Astrocyte (in vitro differentiated cells and primary cell): ENCODE measurements at regions not wholly inside any gene's neighbourhood (a gene's known extent, or its start where the extent isn't known, plus 50 kb on each side); places are given as distances from the start of the nearest gene placed in this dataset.

Experiments
- DNase-seq: peaks from one replicate; pipeline ENCODE4 v3.0.0-alpha.2; 2010; ENCODE audit warnings: low read depth
- FAIRE-seq: peaks from 2 replicates; lab custom pipeline; 2011; peaks lifted over from hg19 to GRCh38; lab: Jason Lieb, UNC
- H2AFZ ChIP-seq: 2 replicates; pipeline ENCODE4 v1.6.0; 2012; ENCODE audit warnings: low read depth, low read length, inconsistent platforms
- H3K27ac ChIP-seq: 2 replicates; pipeline ENCODE4 v1.5.1; 2011; ENCODE audit warnings: low read depth, low read length, inconsistent platforms
- H3K27me3 ChIP-seq: 2 replicates; pipeline ENCODE4 v1.6.0; 2011; ENCODE audit warnings: low read length, inconsistent platforms; ENCODE audit not compliant: insufficient read depth
- H3K36me3 ChIP-seq: 2 replicates; pipeline ENCODE4 v1.5.1; 2011; ENCODE audit warnings: low read length, inconsistent platforms; ENCODE audit not compliant: insufficient read depth
- H3K4me1 ChIP-seq: 2 replicates; pipeline ENCODE4 v1.5.1; 2011; ENCODE audit warnings: low read length, inconsistent platforms; ENCODE audit not compliant: insufficient read depth
- H3K4me2 ChIP-seq: 2 replicates; pipeline ENCODE4 v1.6.0; 2012; ENCODE audit warnings: low read length, inconsistent platforms
- H3K4me3 ChIP-seq: 2 replicates; pipeline ENCODE4 v1.5.1; 2011; ENCODE audit warnings: low read depth, mild to moderate bottlenecking, low read length, inconsistent platforms; ENCODE audit not compliant: insufficient read depth
- H3K79me2 ChIP-seq: 2 replicates; pipeline ENCODE4 v1.6.0; 2012; ENCODE audit warnings: mild to moderate bottlenecking, low read length, inconsistent platforms; ENCODE audit not compliant: insufficient read depth
- H3K9ac ChIP-seq: 2 replicates; pipeline ENCODE4 v1.6.0; 2012; ENCODE audit warnings: mild to moderate bottlenecking, low read length, inconsistent platforms
- H3K9me3 ChIP-seq: 2 replicates; pipeline ENCODE4 v1.5.1; 2012; ENCODE audit warnings: low read depth, mild to moderate bottlenecking, low read length, inconsistent platforms; ENCODE audit not compliant: insufficient read depth
- H4K20me1 ChIP-seq: 2 replicates; pipeline ENCODE4 v1.6.0; 2012; ENCODE audit warnings: low read length, inconsistent platforms; ENCODE audit not compliant: insufficient read depth
- H3K27ac Mint-ChIP-seq: one replicate; pipeline ENCODE4 v1.8.0; 2021; ENCODE audit warnings: mild to moderate bottlenecking, mixed read lengths; ENCODE audit not compliant: unreplicated experiment
- H3K27me3 Mint-ChIP-seq: one replicate; pipeline ENCODE4 v1.8.0; 2021; ENCODE audit warnings: low read depth, mixed read lengths; ENCODE audit not compliant: unreplicated experiment
- H3K36me3 Mint-ChIP-seq: one replicate; pipeline ENCODE4 v1.8.0; 2021; ENCODE audit warnings: low read depth, mixed read lengths; ENCODE audit not compliant: unreplicated experiment
- H3K4me1 Mint-ChIP-seq: one replicate; pipeline ENCODE4 v1.8.0; 2021; ENCODE audit warnings: low read depth, mixed read lengths; ENCODE audit not compliant: unreplicated experiment
- H3K4me3 Mint-ChIP-seq: one replicate; pipeline ENCODE4 v1.8.0; 2021; ENCODE audit warnings: mild to moderate bottlenecking, moderate library complexity, mixed read lengths; ENCODE audit not compliant: unreplicated experiment
- H3K9me3 Mint-ChIP-seq: one replicate; pipeline ENCODE4 v1.8.0; 2021; ENCODE audit warnings: mild to moderate bottlenecking, mixed read lengths; ENCODE audit not compliant: unreplicated experiment
- EZH2 ChIP-seq: IDR thresholded peaks from 2 replicates; pipeline ENCODE4 v1.6.1; 2012; ENCODE audit warnings: mild to moderate bottlenecking, low read length, inconsistent platforms; ENCODE audit not compliant: insufficient read depth
- TF ChIP-seq, protein P1 (sequence below): IDR thresholded peaks from 2 replicates; pipeline ENCODE4 v1.5.1; 2011; ENCODE audit warnings: low read depth, mild to moderate bottlenecking, inconsistent platforms, low read length, moderate library complexity; ENCODE audit not compliant: insufficient read depth

DNA sequence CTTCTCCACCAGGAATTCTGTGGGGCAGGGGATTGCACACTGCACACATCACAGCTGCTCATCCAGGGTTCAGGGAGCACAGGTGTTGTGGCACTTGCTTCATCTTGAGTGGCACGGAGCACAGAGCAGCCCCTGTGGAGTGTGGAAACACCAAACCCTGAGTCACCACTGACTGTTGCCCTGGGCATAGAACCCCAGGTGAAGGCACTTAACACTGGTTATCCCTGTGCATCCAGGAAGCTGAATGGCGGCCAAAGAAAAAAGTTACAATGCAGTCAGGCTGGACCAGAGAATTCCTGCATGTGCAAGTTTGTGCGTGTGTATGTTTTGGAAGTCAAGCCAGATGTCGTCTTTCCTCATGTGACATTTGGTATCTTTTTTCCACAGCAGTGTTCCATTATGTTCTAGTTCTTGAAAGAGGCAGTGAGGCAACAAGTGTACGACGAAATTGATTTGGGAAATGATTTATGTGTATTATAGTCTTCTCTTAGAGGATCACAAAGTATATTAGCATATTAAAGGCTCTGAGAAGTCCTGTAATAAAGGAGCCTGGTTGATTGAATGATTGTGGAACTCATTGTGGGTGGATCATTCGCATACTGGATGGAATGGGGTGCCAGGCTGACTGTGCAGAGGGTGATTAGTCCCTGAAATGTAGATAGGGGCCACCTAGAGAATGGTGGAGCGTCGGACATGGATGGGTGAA is 292.3 kb downstream of the TLE3 start:
- no peak for TF ChIP-seq EZH2
- TF ChIP-seq, protein P1, sequence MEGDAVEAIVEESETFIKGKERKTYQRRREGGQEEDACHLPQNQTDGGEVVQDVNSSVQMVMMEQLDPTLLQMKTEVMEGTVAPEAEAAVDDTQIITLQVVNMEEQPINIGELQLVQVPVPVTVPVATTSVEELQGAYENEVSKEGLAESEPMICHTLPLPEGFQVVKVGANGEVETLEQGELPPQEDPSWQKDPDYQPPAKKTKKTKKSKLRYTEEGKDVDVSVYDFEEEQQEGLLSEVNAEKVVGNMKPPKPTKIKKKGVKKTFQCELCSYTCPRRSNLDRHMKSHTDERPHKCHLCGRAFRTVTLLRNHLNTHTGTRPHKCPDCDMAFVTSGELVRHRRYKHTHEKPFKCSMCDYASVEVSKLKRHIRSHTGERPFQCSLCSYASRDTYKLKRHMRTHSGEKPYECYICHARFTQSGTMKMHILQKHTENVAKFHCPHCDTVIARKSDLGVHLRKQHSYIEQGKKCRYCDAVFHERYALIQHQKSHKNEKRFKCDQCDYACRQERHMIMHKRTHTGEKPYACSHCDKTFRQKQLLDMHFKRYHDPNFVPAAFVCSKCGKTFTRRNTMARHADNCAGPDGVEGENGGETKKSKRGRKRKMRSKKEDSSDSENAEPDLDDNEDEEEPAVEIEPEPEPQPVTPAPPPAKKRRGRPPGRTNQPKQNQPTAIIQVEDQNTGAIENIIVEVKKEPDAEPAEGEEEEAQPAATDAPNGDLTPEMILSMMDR: no peak
- Histone ChIP-seq H3K36me3 (no peaks in the 10 kb centered on the region), H3K4me2 (no peak overlapping the region), H2AFZ (no peak overlapping the region), H3K4me1 (no peaks in the 10 kb centered on the region), H3K27me3 (peaks cover 11% of the 10 kb centered on the region), H3K9ac (no peak overlapping the region), H3K79me2 (no peaks in the 10 kb centered on the region), H3K27ac (no peak overlapping the region), H3K9me3 (no peaks in the 10 kb centered on the region), H3K4me3 (no peak overlapping the region), H4K20me1 (no peaks in the 10 kb centered on the region)
- no peak overlapping the region for H3K4me3 Mint-ChIP-seq
- FAIRE-seq (no peak), DNase-seq (no peak)
- H3K27me3 Mint-ChIP-seq: peaks cover 69% of the 10 kb centered on the region
- no peaks in the 10 kb centered on the region for H3K36me3 Mint-ChIP-seq
- H3K9me3 Mint-ChIP-seq: peaks cover 2% of the 10 kb centered on the region
- H3K27ac Mint-ChIP-seq: no peak overlapping the region
- H3K4me1 Mint-ChIP-seq: no peaks in the 10 kb centered on the region

DNA sequence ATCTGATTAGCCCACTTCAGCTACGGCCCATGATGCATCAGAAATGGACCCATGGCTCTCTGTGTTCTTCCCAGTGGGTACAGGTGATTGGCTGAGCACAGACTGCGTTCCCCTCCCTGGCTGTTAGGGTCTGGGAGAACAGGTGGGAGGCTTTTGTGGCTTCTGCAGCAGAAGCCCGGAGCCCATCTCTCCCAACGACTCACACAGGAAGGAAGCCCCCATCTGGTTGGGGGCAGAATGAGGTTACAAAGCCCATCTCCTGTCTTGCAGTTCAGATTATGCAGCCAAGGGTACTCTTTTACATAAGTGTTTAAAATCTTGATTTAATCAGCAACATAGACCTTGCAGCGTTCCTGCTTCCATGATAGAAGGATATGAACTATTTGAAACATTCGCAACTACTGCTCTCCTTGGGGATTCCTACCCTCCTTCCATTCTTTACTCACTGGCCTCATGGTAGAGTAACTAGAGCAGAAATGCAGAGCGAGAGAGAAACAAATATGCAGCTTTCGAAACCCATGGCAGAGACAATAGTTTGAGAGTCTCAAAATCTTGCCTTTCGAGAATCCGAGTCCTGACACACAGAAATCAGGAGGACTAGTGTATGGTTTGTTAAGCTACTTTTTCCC is 291.3 kb downstream of the TLE3 start:
- H3K27ac Mint-ChIP-seq: no peak overlapping the region
- H3K27ac ChIP-seq: no peak overlapping the region
- no peaks in the 10 kb centered on the region for H3K9me3 ChIP-seq
- no peak for DNase-seq
- H4K20me1 ChIP-seq: no peaks in the 10 kb centered on the region
- no peak overlapping the region for H3K4me3 ChIP-seq
- no peak overlapping the region for H3K4me2 ChIP-seq
- no peaks in the 10 kb centered on the region for H3K36me3 Mint-ChIP-seq
- TF ChIP-seq, protein P1: no peak
- no peak overlapping the region for H2AFZ ChIP-seq
- no peak overlapping the region for H3K4me3 Mint-ChIP-seq
- peaks cover 11% of the 10 kb centered on the region for H3K27me3 ChIP-seq
- FAIRE-seq: no peak
- peaks cover 72% of the 10 kb centered on the region for H3K27me3 Mint-ChIP-seq
- H3K4me1 Mint-ChIP-seq: no peaks in the 10 kb centered on the region
- H3K4me1 ChIP-seq: no peaks in the 10 kb centered on the region
- H3K9ac ChIP-seq: no peak overlapping the region
- H3K79me2 ChIP-seq: no peaks in the 10 kb centered on the region
- H3K9me3 Mint-ChIP-seq: peaks cover 2% of the 10 kb centered on the region
- no peaks in the 10 kb centered on the region for H3K36me3 ChIP-seq

DNA sequence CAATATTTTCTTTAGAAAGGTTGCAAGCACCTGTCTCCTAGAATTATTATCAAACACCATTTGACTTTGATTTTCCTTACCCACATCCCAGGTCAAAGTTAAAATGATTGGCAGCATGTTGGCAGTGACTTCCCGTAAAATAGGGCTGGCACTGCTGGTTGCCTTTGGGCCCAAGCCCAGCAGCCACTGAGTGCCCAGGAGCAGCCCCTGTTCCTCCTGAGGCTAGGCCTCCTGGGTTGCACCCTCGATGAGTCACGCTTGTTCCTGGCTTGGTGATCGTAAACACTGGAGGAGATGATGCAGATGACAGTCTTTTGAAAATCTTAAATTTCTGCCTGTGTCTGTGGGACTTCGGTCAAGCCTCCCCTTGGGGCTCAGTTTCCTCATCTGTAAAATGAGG is 290.0 kb downstream of the TLE3 start:
- H3K4me2 ChIP-seq: no peak overlapping the region
- no peak overlapping the region for H2AFZ ChIP-seq
- H4K20me1 ChIP-seq: no peaks in the 10 kb centered on the region
- peaks cover 11% of the 10 kb centered on the region for H3K27me3 ChIP-seq
- Mint-ChIP-seq H3K9me3 (peaks cover 2% of the 10 kb centered on the region), H3K27ac (no peak overlapping the region), H3K4me3 (no peak overlapping the region), H3K36me3 (no peaks in the 10 kb centered on the region), H3K4me1 (no peaks in the 10 kb centered on the region), H3K27me3 (peaks cover 69% of the 10 kb centered on the region)
- H3K9me3 ChIP-seq: no peaks in the 10 kb centered on the region
- no peaks in the 10 kb centered on the region for H3K4me1 ChIP-seq
- H3K27ac ChIP-seq: no peak overlapping the region
- FAIRE-seq (no peak), DNase-seq (peak; percentile 8)
- no peak for TF ChIP-seq EZH2
- TF ChIP-seq, protein P1: no peak
- no peaks in the 10 kb centered on the region for H3K79me2 ChIP-seq
- H3K9ac ChIP-seq: no peak overlapping the region
- no peak overlapping the region for H3K4me3 ChIP-seq
- no peaks in the 10 kb centered on the region for H3K36me3 ChIP-seq
